ENCODE measurements at regions not wholly inside any gene's neighbourhood (a gene's known extent, or its start where the extent isn't known, plus 50 kb on each side); places are given as distances from the start of the nearest gene placed in this dataset.

DNA sequence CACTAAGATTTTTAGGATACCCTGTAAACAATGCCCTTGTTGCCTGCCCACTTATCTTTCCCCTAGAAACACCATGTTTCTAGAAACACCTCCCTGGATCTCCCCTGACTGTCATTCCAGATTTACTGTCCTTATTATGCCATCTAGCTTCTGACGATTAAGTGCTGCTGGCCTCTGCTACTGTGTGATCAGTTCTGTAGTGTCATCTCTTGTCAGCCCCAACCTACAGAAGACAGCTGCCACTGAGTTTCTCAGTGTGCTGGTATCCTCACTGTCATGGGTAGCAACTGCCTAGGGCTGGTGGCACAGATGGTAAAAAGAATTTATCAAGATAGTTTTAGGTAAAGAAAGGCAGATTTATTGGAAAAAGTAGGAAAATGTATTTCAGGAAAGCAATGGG lies 68.7 kb upstream of the WWC2 start:
- TF ChIP-seq, protein P1, sequence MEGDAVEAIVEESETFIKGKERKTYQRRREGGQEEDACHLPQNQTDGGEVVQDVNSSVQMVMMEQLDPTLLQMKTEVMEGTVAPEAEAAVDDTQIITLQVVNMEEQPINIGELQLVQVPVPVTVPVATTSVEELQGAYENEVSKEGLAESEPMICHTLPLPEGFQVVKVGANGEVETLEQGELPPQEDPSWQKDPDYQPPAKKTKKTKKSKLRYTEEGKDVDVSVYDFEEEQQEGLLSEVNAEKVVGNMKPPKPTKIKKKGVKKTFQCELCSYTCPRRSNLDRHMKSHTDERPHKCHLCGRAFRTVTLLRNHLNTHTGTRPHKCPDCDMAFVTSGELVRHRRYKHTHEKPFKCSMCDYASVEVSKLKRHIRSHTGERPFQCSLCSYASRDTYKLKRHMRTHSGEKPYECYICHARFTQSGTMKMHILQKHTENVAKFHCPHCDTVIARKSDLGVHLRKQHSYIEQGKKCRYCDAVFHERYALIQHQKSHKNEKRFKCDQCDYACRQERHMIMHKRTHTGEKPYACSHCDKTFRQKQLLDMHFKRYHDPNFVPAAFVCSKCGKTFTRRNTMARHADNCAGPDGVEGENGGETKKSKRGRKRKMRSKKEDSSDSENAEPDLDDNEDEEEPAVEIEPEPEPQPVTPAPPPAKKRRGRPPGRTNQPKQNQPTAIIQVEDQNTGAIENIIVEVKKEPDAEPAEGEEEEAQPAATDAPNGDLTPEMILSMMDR (IDR thresholded peaks at IDR 0.05): no peak
- no peak for TF ChIP-seq POLR2AphosphoS5 (IDR thresholded peaks at IDR 0.05; ENCODE audit: low read depth, low read length)
- TF ChIP-seq, protein P2, sequence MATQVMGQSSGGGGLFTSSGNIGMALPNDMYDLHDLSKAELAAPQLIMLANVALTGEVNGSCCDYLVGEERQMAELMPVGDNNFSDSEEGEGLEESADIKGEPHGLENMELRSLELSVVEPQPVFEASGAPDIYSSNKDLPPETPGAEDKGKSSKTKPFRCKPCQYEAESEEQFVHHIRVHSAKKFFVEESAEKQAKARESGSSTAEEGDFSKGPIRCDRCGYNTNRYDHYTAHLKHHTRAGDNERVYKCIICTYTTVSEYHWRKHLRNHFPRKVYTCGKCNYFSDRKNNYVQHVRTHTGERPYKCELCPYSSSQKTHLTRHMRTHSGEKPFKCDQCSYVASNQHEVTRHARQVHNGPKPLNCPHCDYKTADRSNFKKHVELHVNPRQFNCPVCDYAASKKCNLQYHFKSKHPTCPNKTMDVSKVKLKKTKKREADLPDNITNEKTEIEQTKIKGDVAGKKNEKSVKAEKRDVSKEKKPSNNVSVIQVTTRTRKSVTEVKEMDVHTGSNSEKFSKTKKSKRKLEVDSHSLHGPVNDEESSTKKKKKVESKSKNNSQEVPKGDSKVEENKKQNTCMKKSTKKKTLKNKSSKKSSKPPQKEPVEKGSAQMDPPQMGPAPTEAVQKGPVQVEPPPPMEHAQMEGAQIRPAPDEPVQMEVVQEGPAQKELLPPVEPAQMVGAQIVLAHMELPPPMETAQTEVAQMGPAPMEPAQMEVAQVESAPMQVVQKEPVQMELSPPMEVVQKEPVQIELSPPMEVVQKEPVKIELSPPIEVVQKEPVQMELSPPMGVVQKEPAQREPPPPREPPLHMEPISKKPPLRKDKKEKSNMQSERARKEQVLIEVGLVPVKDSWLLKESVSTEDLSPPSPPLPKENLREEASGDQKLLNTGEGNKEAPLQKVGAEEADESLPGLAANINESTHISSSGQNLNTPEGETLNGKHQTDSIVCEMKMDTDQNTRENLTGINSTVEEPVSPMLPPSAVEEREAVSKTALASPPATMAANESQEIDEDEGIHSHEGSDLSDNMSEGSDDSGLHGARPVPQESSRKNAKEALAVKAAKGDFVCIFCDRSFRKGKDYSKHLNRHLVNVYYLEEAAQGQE (IDR thresholded peaks at IDR 0.05; ENCODE audit: insufficient read depth in 1 of 2, low read depth in 2 of 2, low read length in 1 of 2): no peak
